Testis (tissue), 2 donors: ENCODE measurements at regions not wholly inside any gene's neighbourhood (a gene's known extent, or its start where the extent isn't known, plus 50 kb on each side); places are given as distances from the start of the nearest gene placed in this dataset.

Experiments
- DNase-seq: peaks from one replicate; pipeline ENCODE4 v3.0.0-alpha.2; 2019
- H3K27ac ChIP-seq, 2 donors: fragments of 200-600 bp; sonication (generic); one replicate each; pipeline ENCODE4 v1.5.1; 2019
- H3K27me3 ChIP-seq: fragments of 200-600 bp; sonication (generic); one replicate; pipeline ENCODE4 v1.5.1; 2019
- H3K36me3 ChIP-seq: fragments of 200-600 bp; sonication (generic); one replicate; pipeline ENCODE4 v1.5.1; 2017; ENCODE audit warnings: low read depth; ENCODE audit errors: missing control alignments
- H3K4me1 ChIP-seq: fragments of 200-600 bp; sonication (generic); one replicate; pipeline ENCODE4 v1.5.1; 2019
- H3K4me3 ChIP-seq, 2 donors: fragments of 200-600 bp; sonication (generic); one replicate each; pipeline ENCODE4 v1.5.1; 2017 to 2019
- H3K9me3 ChIP-seq: fragments of 200-600 bp; sonication (generic); one replicate; pipeline ENCODE4 v1.5.1; 2017
- POLR2A ChIP-seq: fragments of 450-650 bp; IDR thresholded peaks from one replicate; pipeline ENCODE4 v1.6.1; 2017; ENCODE audit warnings: antibody characterized with exemption, mild to moderate bottlenecking, moderate library complexity
- WGBS, 2 donors: methylation state at CpG; one replicate each; pipeline ENCODE4 v1.1.5; 2018; 5-methylcytosine and 5-hydroxymethylcytosine counted together
- intact Hi-C: fragments of 100-400 bp; cut with DNase I; formaldehyde crosslinking; loops from one replicate; pipeline ENCODE4 v1.15.1; 2023; ENCODE audit warnings: low total_unique reads
- TF ChIP-seq, protein P1 (sequence below), 3 experiments: fragments of 450-650 bp in 2 of 3; fragments of 200-600 bp in 1 of 3; sonication (generic) in 1 of 3; IDR thresholded peaks; one replicate each; pipeline ENCODE4 v1.5.1; 2016 to 2019; ENCODE audit warnings: antibody characterized with exemption in 3 of 3, mild to moderate bottlenecking in 2 of 3, moderate library complexity in 1 of 3

DNA sequence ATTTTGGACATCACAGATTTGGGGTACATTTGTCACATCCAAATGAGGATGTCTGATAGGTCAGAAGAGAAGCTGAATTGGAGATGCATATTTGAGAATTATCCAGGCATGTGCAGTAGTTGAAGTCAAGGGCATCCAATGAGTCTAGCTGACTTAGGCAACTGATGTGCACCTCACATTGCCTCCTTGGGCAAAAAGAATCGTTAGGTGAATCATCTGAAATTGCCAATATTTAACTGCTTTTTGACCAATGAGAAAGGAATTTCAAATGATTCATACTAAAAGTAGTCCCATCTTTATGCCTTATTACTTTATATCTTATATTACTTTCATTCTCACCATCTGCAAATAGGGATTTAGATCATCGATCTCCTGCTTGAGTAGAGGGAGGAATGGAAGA, 117.7 kb downstream of the CD47 start:
- intact Hi-C loops: no loop called here
- Histone ChIP-seq H3K27me3 (no peaks in the 10 kb centered on the region), H3K4me1 (peaks cover 7% of the 10 kb centered on the region), H3K36me3 (no peaks in the 10 kb centered on the region), H3K27ac (no peak overlapping the region), H3K4me3 (no peak overlapping the region), H3K9me3 (no peaks in the 10 kb centered on the region)
- no peak for TF ChIP-seq POLR2A
- TF ChIP-seq, protein P1, sequence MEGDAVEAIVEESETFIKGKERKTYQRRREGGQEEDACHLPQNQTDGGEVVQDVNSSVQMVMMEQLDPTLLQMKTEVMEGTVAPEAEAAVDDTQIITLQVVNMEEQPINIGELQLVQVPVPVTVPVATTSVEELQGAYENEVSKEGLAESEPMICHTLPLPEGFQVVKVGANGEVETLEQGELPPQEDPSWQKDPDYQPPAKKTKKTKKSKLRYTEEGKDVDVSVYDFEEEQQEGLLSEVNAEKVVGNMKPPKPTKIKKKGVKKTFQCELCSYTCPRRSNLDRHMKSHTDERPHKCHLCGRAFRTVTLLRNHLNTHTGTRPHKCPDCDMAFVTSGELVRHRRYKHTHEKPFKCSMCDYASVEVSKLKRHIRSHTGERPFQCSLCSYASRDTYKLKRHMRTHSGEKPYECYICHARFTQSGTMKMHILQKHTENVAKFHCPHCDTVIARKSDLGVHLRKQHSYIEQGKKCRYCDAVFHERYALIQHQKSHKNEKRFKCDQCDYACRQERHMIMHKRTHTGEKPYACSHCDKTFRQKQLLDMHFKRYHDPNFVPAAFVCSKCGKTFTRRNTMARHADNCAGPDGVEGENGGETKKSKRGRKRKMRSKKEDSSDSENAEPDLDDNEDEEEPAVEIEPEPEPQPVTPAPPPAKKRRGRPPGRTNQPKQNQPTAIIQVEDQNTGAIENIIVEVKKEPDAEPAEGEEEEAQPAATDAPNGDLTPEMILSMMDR (IDR thresholded peaks at IDR 0.05): no peak
- 84 to 93% methylated on average over 2 of the region's 2 CpGs for WGBS, 2 donors
- DNase-seq: no peak

DNA sequence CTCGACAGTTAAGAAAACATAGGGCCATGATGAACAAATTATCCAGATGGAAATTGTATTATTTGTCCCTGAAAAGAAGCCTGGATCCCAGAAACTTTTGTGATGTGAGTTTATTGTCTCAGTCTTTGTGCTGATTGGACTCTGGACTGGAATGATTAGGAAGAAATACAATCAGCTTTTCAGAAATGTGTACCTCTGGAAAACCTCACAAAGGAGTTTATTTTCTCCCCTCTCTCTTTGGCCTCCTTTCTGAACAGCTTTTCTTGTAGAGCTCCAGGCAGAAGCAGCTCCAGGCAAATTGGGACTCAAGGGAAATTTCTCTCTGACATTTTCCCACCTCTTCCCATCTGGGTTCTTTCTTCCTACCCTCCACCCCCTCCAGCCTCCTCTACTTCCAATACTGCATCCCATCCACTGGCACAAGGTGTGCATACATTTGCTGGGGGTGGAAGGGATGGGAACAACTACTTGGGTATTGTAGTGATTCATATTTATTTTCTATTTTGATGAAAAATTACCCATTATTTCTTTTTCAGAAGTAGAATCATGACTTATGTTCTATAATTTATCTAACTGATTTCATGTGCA, 119.7 kb downstream of the CD47 start:
- intact Hi-C loops: no loop called here

DNA sequence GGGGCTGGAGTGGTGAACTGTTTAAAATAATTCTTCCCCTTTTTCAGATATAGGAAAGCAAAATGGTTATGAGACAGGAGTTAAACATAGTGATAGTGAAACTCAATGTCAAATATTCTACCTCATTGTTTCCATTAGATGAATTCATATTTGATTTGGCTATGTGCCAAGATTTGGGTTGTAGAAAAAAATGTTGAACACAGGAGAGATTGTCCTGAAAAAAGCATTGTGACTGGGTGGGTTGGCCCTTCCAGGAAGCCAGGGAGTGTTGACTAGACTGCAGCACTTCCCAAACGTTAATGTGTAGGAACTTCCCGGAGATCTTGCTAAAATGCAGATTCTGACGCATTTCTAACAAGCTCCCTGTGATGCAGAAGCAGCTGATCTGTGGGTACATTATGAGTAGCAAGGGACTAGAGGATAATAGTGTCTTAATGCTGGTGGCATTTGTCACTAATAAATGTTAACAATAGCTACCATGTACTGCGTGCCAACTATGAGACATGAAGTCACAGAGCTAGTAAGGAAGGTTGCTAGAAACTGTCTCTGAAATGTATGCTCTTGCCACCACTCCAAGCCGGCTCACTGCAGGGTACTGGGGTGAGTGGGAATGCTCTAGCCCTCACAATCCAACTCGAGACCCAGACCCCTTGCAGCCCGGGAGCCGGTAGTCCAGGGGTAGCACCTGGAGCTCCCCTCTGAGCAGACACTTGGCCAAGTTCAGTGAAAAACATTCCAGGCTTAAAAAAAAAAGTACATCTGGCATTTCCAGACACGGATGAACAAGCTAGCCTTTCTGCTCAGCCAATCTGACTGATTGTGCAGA, 120.6 kb downstream of the CD47 start:
- Histone ChIP-seq H3K4me3 (no peak overlapping the region), H3K9me3 (no peaks in the 10 kb centered on the region), H3K4me1 (peaks cover 7% of the 10 kb centered on the region), H3K27me3 (no peaks in the 10 kb centered on the region), H3K36me3 (no peaks in the 10 kb centered on the region), H3K27ac (no peak overlapping the region)
- WGBS, 2 donors: 42 to 50% methylated on average over 9 of the region's 9 CpGs
- no peak for DNase-seq
- intact Hi-C loops: no loop called here
- no peak for TF ChIP-seq POLR2A
- TF ChIP-seq, protein P1 (IDR thresholded peaks at IDR 0.05): no peak

More for the DNA sequence above, 119.7 kb downstream of the CD47 start:
- H3K27ac ChIP-seq: no peak overlapping the region
- no peak overlapping the region for H3K4me3 ChIP-seq
- WGBS, 2 donors: 76 to 89% methylated on average over 1 of the region's 1 CpG
- no peaks in the 10 kb centered on the region for H3K36me3 ChIP-seq
- TF ChIP-seq, protein P1 (IDR thresholded peaks at IDR 0.05): no peak
- TF ChIP-seq POLR2A: no peak
- H3K27me3 ChIP-seq: no peaks in the 10 kb centered on the region
- H3K9me3 ChIP-seq: no peaks in the 10 kb centered on the region
- DNase-seq: no peak
- peaks cover 7% of the 10 kb centered on the region for H3K4me1 ChIP-seq

DNA sequence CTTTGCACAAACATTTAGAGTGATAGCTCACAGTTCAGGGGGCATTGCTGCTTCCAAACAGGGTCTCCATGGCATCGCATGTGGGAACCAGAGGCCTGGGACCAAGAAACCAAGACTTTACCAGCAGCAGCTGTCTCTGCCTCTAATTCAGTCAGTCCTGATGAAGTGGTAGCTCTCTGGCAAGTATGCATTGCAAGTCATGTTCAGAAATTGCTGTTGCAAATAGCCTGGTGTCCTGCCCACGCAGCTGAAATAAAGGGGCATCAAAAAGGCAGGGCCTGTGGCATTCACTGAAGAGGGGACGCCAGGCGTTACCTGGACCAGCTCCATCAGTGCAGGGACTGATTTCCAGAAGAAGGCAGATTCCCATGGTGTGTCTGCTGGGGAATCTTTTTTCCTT, 121.3 kb downstream of the CD47 start:
- H3K4me3 ChIP-seq: no peak overlapping the region
- no peaks in the 10 kb centered on the region for H3K27me3 ChIP-seq
- H3K4me1 ChIP-seq: peaks cover 7% of the 10 kb centered on the region
- DNase-seq: no peak
- no peak overlapping the region for H3K27ac ChIP-seq
- intact Hi-C loops: no loop called here
- 88% methylated on average over 4 of the region's 4 CpGs for WGBS, 2 donors
- no peaks in the 10 kb centered on the region for H3K36me3 ChIP-seq
- no peak for TF ChIP-seq POLR2A
- TF ChIP-seq, protein P1 (IDR thresholded peaks at IDR 0.05): no peak
- no peaks in the 10 kb centered on the region for H3K9me3 ChIP-seq
